Smooth muscle cell (in vitro differentiated cells): ENCODE measurements at regions not wholly inside any gene's neighbourhood (a gene's known extent, or its start where the extent isn't known, plus 50 kb on each side); places are given as distances from the start of the nearest gene placed in this dataset.

Experiments used
- DNase-seq: peaks from one replicate; lab custom pipeline; 2025; ENCODE audit not compliant: unreplicated experiment; lab: John Stamatoyannopoulos, UW
- H2AFZ ChIP-seq: fragments of 200-600 bp; sonication (generic); 2 replicates; pipeline ENCODE4 v1.6.0; 2016; ENCODE audit warnings: antibody characterized with exemption, low read depth, mild to moderate bottlenecking
- H3F3A ChIP-seq: fragments of 200-600 bp; sonication (generic); 2 replicates; pipeline ENCODE4 v1.6.0; 2017; ENCODE audit warnings: antibody characterized with exemption, low read depth
- H3K27ac ChIP-seq: fragments of 200-600 bp; sonication (generic); 2 replicates; pipeline ENCODE4 v1.5.1; 2016; ENCODE audit warnings: low read depth, mild to moderate bottlenecking
- H3K27me3 ChIP-seq: fragments of 200-600 bp; sonication (generic); 2 replicates; pipeline ENCODE4 v1.6.1; 2016; ENCODE audit warnings: low read depth, mild to moderate bottlenecking
- H3K36me3 ChIP-seq: fragments of 200-600 bp; sonication (generic); 2 replicates; pipeline ENCODE4 v1.5.1; 2016; ENCODE audit warnings: low read depth
- H3K4me1 ChIP-seq: fragments of 200-600 bp; sonication (generic); 2 replicates; pipeline ENCODE4 v1.5.1; 2016; ENCODE audit warnings: low read depth
- H3K4me2 ChIP-seq: fragments of 200-600 bp; sonication (generic); 2 replicates; pipeline ENCODE4 v1.6.0; 2016; ENCODE audit warnings: mild to moderate bottlenecking
- H3K4me3 ChIP-seq: fragments of 200-600 bp; sonication (generic); 2 replicates; pipeline ENCODE4 v1.5.1; 2016; ENCODE audit warnings: mild to moderate bottlenecking
- H3K79me2 ChIP-seq: fragments of 200-600 bp; sonication (generic); 2 replicates; pipeline ENCODE4 v1.6.0; 2016; ENCODE audit warnings: low read depth, mild to moderate bottlenecking
- H3K9ac ChIP-seq: fragments of 200-600 bp; sonication (generic); 2 replicates; pipeline ENCODE4 v1.6.0; 2016; ENCODE audit warnings: low read depth
- H3K9me3 ChIP-seq: fragments of 200-600 bp; sonication (generic); replicated peaks from 2 replicates; pipeline ENCODE4 v1.5.1; 2016; ENCODE audit warnings: low read depth
- H4K20me1 ChIP-seq: fragments of 200-600 bp; sonication (generic); 2 replicates; pipeline ENCODE4 v1.6.0; 2016; ENCODE audit warnings: low read depth
- WGBS: methylation state at CpG from one replicate; pipeline ENCODE4 v1.1.7; 2016; ENCODE audit warnings: low lambda C conversion rate; 5-methylcytosine and 5-hydroxymethylcytosine counted together
- TF ChIP-seq, protein P1 (sequence below): fragments of 200-600 bp; sonication (generic); IDR thresholded peaks from 2 replicates; pipeline ENCODE4 v1.5.1; 2017; ENCODE audit warnings: borderline replicate concordance, mild to moderate bottlenecking, antibody characterized with exemption; ENCODE audit not compliant: insufficient read depth, poor library complexity, severe bottlenecking

GRCh38 chr2:21289551-21289950 lies 165.8 kb downstream of the TDRD15 start:
- 63% methylated on average over 3 of the region's 3 CpGs for WGBS
- TF ChIP-seq, protein P1, sequence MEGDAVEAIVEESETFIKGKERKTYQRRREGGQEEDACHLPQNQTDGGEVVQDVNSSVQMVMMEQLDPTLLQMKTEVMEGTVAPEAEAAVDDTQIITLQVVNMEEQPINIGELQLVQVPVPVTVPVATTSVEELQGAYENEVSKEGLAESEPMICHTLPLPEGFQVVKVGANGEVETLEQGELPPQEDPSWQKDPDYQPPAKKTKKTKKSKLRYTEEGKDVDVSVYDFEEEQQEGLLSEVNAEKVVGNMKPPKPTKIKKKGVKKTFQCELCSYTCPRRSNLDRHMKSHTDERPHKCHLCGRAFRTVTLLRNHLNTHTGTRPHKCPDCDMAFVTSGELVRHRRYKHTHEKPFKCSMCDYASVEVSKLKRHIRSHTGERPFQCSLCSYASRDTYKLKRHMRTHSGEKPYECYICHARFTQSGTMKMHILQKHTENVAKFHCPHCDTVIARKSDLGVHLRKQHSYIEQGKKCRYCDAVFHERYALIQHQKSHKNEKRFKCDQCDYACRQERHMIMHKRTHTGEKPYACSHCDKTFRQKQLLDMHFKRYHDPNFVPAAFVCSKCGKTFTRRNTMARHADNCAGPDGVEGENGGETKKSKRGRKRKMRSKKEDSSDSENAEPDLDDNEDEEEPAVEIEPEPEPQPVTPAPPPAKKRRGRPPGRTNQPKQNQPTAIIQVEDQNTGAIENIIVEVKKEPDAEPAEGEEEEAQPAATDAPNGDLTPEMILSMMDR = no peak
- no peaks in the 10 kb centered on the region for H3K27me3 ChIP-seq
- peaks cover 27% of the 10 kb centered on the region for H3K4me1 ChIP-seq
- H3K36me3 ChIP-seq = no peaks in the 10 kb centered on the region
- no peak for DNase-seq
- peak overlapping the region; percentile 59 for H3K9ac ChIP-seq
- H3K27ac ChIP-seq = peak overlapping the region; percentile 91
- H3F3A ChIP-seq = peaks cover 12% of the 10 kb centered on the region
- no peak overlapping the region for H3K4me3 ChIP-seq
- no peaks in the 10 kb centered on the region for H3K79me2 ChIP-seq
- no peak overlapping the region for H2AFZ ChIP-seq
- H3K9me3 ChIP-seq = no peaks in the 10 kb centered on the region
- no peaks in the 10 kb centered on the region for H4K20me1 ChIP-seq
- peak overlapping the region; percentile 71 for H3K4me2 ChIP-seq

DNA sequence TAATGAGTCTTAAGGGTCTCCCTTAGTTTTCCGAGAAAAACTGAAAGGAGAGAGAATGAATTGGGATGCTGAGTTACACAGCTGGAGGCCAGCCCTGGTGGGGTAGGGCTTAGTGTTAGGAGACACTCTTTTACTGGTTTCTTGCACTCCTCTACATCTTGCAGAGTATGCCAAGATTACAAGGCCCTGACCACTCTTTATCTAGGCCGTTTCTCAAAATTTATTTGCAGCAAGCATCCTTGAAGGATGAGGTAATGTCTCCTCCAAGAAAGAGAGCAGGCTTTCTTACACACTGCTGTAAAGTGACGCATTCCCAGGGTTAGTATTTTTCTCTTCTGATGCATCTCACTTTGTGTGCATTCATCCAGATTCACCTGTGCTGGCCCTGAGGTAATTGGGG lies 166.2 kb downstream of the TDRD15 start:
- peaks cover 12% of the 10 kb centered on the region for H3F3A ChIP-seq
- H3K79me2 ChIP-seq = no peaks in the 10 kb centered on the region
- H2AFZ ChIP-seq = no peak overlapping the region
- 13% methylated on average over 3 of the region's 3 CpGs for WGBS
- no peaks in the 10 kb centered on the region for H4K20me1 ChIP-seq
- H3K27ac ChIP-seq = peak overlapping the region; percentile 91
- no peaks in the 10 kb centered on the region for H3K9me3 ChIP-seq
- H3K27me3 ChIP-seq = no peaks in the 10 kb centered on the region
- H3K4me3 ChIP-seq = no peak overlapping the region
- H3K9ac ChIP-seq = peak overlapping the region; percentile 59
- no peaks in the 10 kb centered on the region for H3K36me3 ChIP-seq
- H3K4me2 ChIP-seq = peak overlapping the region; percentile 71
- TF ChIP-seq, protein P1 = no peak
- peaks cover 32% of the 10 kb centered on the region for H3K4me1 ChIP-seq
- no peak for DNase-seq

GRCh38 chr2:21291426-21291825 lies 167.7 kb downstream of the TDRD15 start:
- no peak for DNase-seq
- Histone ChIP-seq H3F3A (peaks cover 12% of the 10 kb centered on the region), H3K27ac (peak overlapping the region; percentile 91), H3K79me2 (no peaks in the 10 kb centered on the region), H4K20me1 (no peaks in the 10 kb centered on the region), H3K27me3 (no peaks in the 10 kb centered on the region), H3K9me3 (no peaks in the 10 kb centered on the region), H3K4me3 (no peak overlapping the region), H3K4me2 (no peak overlapping the region), H3K4me1 (peaks cover 33% of the 10 kb centered on the region), H2AFZ (no peak overlapping the region), H3K36me3 (no peaks in the 10 kb centered on the region), H3K9ac (no peak overlapping the region)
- TF ChIP-seq, protein P1 = no peak
- 62% methylated on average over 1 of the region's 1 CpG for WGBS

- DNase-seq = no peak
These were observed 170.7 kb downstream of the TDRD15 start for GRCh38 chr2:21294446-21294845.

More at GRCh38 chr2:21294446-21294845, 170.7 kb downstream of the TDRD15 start:
- Histone ChIP-seq H3K79me2 (no peaks in the 10 kb centered on the region), H3K36me3 (no peaks in the 10 kb centered on the region), H3F3A (peaks cover 6% of the 10 kb centered on the region), H3K4me3 (no peak overlapping the region), H3K4me1 (peaks cover 17% of the 10 kb centered on the region), H4K20me1 (no peaks in the 10 kb centered on the region), H3K9me3 (no peaks in the 10 kb centered on the region), H3K9ac (no peak overlapping the region), H2AFZ (no peak overlapping the region), H3K27ac (peak overlapping the region; percentile 66), H3K4me2 (no peak overlapping the region), H3K27me3 (no peaks in the 10 kb centered on the region)
- WGBS = 93% methylated on average over 2 of the region's 2 CpGs
- TF ChIP-seq, protein P1 = no peak
